Superior temporal gyrus (tissue), 1 donor: ENCODE measurements at regions not wholly inside any gene's neighbourhood (a gene's known extent, or its start where the extent isn't known, plus 50 kb on each side); places are given as distances from the start of the nearest gene placed in this dataset.
A peak's percentile ranks its signal among the peaks of the same experiment; 100 is the strongest.
"Not testable (repeated sequence)": the region's sequence is repeated elsewhere in the genome, so short reads cannot be mapped to it uniquely, and the experiment has no call there.

Experiments used
- DNase-seq: peaks from one replicate; pipeline ENCODE4 v3.0.0-alpha.2; 2016; ENCODE audit errors: extremely low spot score

DNA sequence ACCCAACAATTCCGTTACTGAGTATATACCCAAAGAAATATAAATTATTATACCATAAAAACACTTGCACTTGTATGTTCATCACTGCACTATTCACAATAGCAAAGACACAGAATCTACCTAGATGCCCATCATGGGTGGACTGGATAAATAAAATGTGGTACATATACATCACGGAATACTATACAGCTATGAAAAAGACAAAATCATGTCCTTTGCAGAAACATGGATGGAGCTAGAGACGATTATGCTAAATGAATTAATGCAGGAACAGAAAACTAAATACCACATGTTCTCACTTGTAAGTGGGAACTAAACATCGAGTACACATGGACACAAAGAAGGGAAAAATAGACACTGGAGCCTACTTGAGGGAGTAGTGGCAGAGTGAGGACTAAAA, 185.3 kb downstream of the PYDC2 start:
- no peak for DNase-seq

DNA sequence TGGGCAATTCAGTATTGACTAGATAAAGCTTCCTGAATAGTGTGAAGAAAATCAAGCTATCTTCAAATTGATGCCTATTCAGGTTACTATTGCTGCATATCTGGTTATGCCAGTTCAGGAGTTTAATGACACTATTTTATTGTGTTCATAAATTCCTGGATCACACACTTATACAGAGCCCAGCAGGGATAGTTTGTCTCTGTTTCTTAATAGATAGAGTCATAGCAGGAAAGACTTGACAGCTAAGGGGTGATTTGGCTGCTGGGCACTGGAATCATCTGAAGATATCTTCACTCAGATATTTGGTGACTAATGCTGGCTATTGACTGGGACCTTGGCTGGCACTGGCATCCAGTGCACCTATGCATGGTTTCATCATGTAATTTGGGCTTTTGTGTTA, 187.8 kb downstream of the PYDC2 start:
- no peak for DNase-seq

DNA sequence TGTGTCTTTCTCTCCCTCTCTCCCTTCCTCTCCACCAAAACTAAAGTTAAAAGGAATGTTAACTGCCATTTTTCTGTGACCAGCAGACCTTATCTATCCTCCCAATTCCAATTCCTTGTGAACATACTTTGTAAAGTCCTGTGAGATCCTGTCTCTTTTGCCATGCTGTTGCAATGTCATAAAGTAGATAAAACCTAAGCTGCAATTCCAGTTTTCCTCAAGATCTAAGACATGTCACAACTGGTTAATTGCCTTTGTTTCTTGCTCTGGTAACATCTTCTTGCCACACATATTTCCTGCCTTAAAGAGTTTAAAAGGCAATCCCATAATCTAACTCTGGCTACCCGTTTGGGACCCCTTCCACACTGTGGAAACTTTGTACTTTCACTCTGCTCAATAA, 188.7 kb downstream of the PYDC2 start:
- no peak for DNase-seq

DNA sequence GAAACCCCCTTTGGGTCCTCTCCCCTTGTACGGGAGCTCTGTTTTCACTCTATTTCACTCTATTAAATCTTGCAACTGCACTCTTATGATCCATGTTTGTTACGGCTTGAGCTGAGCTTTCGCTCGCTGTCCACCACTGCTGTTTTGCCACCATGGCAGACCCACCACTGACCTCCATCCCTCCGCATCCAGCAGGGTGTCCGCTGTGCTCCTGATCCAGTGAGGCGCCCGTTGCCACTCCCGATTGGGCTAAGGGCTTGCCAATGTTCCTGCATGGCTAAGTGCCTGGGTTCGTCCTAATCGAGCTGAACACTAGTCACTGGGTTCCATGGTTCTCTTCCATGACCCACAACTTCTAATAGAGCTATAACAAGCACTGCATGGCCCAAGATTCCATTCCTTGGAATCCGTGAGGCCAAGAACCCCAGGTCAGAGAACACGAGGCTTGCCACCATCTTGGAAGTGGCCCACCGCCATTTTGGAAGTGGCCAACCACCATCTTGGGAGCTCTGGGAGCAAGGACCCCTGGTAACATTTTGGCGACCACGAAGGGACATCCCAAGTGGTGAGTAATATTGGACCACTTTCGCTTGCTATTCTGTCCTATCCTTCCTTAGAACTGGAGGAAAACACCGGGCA, 197.9 kb downstream of the PYDC2 start:
- DNase-seq, result not testable (repeated sequence)

DNA sequence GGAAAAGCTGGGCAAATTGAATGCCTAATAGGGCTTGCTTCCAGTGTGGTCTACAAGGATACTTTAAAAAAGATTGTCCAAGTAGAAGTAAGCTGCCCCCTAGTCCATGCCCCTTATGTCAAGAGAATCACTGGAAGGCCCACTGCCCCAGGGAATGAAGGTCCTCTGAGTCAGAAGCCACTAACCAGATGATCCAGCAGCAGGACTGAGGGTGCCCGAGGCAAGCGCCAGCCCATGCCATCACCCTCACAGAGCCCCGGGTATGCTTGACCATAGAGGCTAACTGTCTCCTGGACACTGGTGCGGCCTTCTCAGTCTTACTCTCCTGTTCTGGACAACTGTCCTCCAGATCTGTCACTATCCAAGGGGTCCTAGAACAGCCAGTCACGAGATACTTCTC, 201.2 kb downstream of the PYDC2 start:
- not testable (repeated sequence) for DNase-seq

DNA sequence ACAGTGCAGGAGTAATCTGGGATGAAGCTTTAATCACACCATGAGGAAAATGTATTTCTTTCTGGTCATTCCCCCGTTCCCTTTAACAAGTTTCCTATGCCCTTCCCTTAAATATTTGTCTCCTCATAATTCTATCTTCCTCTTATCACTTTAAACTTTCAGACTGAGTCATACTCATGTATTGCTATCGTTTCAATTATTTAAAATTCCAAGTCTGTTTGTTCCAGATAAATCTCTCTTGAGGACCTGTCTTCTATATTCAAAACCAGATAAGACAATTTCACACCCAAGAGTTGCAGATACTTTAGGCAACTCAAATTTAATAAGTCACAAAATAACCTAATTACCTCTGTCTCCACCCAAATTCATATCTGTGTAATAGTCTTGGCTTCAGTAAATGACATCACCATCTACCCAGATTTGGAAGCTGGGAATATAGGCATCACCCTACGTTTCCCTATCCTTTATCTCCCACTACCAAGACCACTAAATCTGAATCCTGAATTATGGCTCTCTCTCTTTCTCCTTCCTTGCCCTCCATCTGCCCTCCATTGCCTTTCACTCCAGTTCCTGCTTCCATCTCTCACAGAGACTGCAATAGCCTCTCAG, 220.1 kb downstream of the PYDC2 start:
- no peak for DNase-seq

DNA sequence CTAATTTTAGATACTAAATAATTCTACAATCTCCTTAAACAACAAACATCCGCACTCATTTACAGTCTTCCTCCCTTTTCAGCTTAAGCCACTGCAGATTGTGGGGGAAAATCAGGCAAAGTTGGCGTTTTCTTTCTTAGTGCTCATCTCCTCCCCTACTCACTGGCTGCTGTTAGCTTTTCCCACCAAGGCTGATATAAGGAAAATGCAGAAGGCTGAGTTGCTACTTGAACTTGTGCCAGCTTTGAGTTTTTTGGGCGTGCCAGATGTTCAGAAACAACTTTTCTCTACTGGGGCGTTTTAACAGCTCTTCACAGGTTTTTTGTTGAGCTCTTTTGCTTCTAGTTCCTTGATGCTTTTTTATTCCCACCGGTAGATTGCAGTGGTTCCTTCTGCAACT, 222.0 kb downstream of the PYDC2 start:
- no peak for DNase-seq

DNA sequence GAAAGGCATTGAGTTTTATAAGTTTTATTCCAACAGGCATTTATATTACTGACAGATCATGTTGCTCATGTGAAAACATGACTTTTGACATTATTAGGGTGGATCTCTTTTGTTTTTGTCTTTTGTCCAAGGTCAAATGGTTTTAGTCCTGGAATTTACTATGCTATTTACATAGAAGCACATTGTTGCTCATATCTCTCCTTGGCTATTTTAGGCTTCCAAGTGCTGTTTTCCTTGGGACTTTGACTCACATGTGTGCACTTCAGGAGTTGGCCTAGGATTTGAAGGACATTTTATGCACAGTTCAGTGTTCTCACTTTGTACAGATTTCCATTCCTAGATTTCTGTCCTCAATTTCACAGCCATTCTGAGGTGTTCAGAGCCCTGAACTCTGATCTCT, 225.7 kb downstream of the PYDC2 start:
- no peak for DNase-seq

DNA sequence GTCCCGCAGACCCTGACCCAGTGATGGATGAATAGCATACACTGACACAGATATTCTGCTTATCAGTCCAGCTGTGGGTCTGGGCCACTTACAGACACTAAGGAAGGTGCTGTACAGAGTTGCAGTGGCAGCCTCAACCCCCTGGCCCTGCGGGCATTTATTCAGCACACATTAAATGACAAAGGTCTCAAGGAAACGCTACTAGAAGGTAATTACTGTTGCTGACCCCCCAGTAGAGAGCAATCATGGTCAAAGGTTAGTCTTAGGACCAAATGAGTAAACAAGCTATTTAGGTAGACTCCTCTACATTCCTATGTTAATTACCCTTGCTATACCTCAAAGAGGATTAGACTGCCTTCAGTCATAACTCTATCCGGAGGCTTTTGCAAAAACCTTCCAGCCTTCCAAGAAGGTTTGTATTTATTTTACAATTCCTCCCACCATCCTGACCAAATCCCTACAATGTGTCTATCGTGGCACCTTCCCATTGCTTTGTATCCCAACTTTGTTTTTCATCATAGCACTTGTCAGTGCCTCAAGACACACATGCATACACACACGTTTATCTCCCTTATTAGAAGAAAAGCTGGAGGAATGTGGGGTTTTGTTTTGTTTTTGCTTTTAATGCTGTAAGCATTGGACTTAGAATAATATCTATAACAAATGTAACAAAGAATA, 227.9 kb downstream of the PYDC2 start:
- DNase-seq, result no peak

DNA sequence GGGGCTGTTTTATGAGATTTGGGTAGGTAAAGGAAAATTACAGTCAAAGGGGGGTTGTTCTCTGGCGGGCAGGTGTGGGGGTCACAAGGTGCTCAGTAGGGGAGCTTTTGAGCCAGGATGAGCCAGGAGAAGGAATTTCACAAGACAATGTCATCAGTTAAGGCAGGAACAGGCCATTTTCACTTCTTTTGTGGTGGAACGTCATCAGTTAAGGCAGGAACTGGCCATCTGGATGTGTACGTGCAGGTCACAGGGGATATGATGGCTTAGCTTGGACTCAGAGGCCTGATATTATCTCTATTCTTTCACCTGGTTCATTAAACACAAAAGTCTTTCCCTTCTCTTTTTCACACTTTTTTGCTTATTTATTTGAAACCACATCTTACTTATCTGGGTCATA, 230.2 kb downstream of the PYDC2 start:
- not testable (repeated sequence) for DNase-seq

DNA sequence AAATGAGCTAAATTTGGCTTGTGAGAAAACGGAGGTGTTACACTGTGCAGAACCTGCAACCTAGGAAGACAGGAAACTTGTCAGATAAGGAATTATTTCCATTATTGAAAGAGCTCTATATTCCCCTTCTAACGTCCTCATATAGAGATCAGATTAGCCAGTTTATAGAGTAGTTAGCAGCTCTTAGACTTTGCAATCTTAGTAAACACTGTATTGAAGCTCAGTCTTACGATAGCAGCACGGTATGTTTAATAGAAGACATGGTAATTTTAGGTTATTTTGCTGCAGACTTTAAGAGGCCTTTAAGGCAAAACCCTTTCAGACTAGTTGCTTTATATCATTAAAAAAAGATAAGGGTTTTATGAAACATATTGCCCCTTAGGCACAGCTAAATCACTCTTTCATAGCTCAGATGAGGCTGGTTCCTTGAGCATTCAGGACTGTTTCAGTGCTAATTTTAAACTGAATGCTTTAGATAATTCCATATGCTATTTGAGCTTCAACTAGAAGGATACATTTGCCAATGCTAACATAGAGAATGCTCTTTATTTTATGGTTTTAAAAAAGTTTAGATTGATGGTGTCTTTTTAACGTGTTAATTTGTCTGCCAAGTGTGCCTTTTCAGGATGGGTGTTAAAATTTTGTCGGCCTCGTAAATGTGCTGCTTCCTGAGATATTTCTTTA, 234.3 kb downstream of the PYDC2 start:
- DNase-seq, result peak; percentile 14

DNA sequence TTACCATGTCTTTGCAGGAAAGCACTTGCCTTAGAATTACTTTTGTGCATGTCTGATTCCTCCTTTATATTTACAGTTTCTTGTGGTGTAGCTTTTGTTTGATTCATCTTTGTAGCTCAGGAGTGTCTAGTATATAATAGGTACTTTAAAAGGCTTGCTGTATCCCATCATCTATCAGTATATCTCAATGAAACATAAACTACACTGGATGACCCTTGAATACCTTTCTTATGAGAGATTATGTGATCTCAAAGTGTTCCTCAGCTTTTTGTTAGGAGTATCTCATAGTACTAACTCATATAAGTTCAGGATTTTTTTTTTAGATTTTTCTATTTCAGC, 234.8 kb downstream of the PYDC2 start:
- DNase-seq, result peak; percentile 19

DNA sequence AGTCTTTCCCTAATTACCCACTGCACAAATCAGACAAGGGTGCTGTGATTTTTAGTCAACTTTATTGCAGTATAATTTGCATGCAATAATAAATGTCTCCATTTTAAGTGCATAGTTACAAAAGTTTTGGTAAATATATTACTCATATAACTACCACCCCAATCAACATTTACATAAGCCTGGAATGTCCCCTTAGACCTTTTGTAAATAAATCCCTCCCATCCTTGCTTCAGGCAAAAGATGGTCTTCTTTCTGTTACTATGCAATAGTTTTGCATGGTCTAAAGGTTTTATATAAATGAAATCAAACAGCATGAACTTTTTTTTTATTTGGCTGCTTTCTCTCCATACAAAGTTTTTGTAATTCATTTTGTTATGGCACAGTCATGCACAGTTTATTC, 235.4 kb downstream of the PYDC2 start:
- no peak for DNase-seq

DNA sequence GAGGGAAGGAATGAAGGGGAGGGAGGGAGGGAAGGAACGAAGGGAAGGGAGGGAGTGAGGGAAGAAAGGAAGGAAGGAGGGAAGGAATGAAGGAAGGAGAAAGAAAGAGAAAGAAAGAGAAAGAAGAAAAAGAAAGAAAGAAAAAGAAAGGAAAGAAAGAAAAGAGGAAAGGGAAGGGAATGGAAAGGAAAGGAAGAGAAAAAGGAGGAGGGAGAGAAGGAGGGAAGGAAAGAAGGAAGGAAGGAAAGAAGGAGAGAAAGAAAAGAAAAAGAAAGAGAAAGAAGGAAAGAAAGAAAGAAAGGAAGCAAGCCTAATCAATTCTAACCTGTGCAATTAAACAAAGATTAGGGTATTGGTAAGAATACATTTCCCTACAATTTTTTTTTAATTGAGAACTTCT, 238.6 kb downstream of the PYDC2 start:
- DNase-seq, result no peak

DNA sequence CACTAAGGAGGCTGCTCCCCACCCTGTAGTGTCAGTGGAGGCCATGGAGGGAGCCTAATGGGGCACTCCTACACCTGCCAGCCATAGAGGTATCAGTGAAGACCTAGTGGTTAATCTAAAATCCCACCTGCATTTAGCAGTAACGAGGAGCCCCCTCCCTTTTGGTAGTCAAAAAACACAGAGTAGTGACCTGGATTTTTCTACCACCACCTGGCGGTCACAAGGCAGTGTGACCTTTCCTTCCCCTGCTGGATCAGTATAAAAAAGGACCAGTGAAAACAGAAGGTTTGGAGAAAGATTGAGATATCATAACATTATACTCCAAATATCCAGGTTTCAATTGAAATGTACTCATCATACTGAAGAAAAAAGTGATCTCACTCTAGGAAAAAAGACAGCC, 241.2 kb downstream of the PYDC2 start:
- DNase-seq, result no peak

DNA sequence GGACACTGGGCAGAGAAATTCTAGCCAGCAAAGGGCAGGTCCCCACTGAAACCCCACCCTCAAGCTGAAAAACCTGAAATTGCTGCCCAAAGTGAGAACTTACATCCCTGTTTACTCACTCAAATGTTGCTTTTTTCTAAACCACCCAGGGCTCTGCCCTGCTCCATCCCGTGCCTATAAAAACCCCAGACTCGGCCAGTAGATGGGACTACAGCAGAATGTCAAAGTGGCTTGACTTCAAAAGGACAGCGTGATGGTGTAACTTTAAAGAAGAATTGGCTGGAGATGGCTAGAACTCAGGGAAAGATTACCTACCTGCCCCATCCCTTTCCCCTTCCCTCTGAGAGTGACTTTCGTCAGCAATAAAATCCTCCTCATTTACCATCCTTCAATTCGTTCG, 246.9 kb downstream of the PYDC2 start:
- DNase-seq, result no peak

DNA sequence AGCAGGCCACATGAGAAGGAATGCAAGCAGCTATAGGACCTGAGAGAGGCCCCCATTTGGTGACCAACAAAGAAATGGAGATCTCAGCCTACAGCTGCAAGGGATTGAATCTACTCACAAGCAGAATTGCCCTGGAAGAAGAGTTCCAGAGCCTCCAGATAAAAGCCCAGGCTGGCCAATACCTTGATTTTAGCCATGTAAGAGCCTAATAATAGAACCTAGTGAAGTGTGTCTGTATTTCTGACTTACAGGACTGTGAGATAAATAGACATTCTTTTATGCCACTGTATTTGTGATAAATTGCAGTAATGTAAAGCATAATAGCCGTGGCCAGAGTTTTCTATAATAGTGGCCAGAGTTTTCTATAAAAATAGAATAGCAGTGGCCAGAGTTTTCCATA, 254.6 kb downstream of the PYDC2 start:
- DNase-seq, result no peak

DNA sequence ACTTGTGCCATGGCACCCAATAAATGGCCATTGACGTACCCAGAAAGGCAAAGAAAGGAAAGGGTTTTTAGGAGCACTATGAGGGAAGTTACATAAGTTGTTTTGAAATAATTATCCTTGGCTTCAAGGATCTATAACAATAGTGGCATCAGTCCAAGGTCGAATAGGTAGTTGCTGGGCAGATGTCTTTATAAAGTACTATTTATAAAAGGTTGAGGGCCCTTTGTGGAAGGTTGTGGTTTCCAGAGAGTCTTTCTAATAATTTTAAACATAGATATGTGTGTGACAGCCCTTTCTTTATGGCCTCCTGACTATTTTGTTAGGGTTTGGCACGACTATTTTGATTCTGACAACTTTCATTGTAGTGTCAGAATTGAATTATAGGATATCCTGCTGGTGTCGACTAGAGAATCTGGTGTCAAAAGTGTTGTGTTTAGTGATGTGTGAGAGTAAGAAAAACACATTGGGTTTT, 260.5 kb downstream of the PYDC2 start:
- no peak for DNase-seq

DNA sequence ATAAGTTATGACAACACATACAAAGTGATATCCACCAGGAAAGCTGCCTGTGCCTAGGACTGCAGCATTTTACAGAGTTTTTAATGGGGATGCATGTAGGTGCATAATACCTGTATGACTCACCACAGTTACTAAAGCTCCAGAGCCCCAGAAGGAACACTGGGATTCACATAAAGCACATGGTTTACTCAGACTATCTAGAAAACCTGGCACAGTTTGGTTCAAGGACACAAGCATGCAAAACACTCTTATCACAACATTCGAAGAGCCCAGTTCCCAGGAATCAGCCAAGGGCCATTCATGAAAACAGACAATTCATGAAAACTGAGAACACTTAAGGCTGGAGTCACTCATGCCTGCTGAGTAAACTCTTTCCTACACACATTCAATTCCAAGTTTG, 261.0 kb downstream of the PYDC2 start:
- DNase-seq, result no peak

DNA sequence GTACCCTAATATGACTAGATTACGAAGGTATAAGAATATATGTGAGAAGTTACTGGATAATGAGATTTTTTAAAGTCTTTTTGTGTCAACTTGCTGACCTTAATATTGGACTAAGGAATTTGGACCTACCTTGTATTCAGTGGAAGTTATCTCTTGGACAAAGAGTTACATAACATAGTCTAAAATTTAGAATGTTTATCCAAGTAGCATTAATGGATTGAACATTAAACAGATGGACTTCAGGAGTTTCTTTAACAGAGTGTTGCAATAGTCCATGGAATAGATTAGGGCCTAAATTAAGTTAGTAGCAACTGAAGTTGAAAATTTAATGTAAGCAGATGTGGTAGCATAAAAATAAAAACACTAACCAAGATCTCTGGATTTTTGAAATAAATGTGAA, 266.4 kb downstream of the PYDC2 start:
- no peak for DNase-seq

DNA sequence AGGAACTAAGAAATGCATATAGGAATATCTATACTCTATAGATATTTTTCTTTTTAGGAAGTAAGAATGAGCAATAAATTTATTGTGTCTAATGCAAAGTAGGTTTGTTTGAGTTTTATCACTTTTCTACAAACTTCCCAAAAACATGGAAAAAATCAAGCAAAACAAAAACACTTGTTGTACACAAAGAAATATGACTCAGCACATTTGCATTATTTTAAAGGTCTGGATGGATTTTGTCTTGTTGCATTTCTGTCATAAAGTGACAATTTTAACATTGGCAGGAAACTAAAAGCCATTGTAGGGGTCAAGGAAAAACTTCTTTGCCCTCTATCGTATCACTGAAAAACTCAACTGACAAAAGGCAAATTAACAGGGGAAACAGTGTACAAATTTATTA, 267.2 kb downstream of the PYDC2 start:
- DNase-seq, result no peak

DNA sequence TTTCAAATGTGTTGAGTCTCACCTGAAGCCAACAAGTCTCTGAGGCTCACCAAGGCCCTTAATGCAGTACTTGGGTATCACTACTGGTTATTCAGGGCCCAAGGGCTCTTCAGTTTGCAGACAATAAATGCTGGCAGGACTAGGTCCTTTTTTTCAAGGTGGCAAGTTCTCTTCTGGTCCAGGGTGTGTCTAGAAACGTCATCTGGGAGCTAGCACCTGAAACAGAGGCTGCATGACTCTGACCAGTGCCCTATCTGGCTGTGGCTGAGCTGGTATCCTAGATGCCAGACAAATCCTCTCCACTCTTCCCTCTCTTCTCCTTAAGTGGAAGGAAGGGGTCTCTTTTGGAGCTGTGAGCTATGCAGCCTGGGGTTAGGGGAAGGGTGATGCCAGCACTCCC, 276.8 kb downstream of the PYDC2 start:
- no peak for DNase-seq

DNA sequence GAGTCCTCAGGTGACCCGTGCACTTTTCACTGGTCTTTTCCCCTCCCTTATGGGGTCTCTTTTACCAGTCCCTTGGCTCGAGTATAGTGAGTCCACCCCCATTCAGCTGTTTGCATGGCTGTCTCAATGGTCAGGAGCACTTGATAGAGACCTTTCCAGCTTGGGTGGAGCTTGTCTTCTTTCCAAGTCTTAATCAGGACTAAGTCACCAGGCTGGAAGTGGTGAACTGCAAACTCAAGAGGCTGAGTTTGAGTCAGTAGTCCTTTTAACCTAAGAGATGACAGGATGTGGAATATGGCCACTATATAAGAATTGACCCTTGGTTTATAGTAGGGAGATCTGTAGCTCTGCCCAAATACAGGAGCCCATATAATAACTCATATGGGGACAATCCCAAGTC, 279.7 kb downstream of the PYDC2 start:
- no peak for DNase-seq
